ENCODE measurements at regions not wholly inside any gene's neighbourhood (a gene's known extent, or its start where the extent isn't known, plus 50 kb on each side); places are given as distances from the start of the nearest gene placed in this dataset.

GRCh38 chr1:47631411-47631995 is 193.7 kb downstream of the FOXD2 start:
- intact Hi-C loops (cut with DNase I), result no loop called here
- DNase-seq, result no peak
- Histone ChIP-seq H3K27ac (no peak overlapping the region), H3K4me1 (replicated peaks in 1 of 2) (no peaks in the 10 kb centered on the region), H3K4me3 (no peak overlapping the region), H3K27me3 (no peaks in the 10 kb centered on the region), H3K9me3 (replicated peaks in 1 of 3) (no peaks in the 10 kb centered on the region), H3K36me3 (replicated peaks in 1 of 2) (no peaks in the 10 kb centered on the region)
- TF ChIP-seq CTCF (IDR thresholded peaks at IDR 0.05), result no peak
- TF ChIP-seq POLR2A (IDR thresholded peaks at IDR 0.05), result no peak
- WGBS, 4 donors, result 75 to 80% (median 78%) methylated on average over 5 to 17 of the region's 17 CpGs

GRCh38 chr1:47635111-47635510 is 197.3 kb downstream of the FOXD2 start:
- TF ChIP-seq CTCF (IDR thresholded peaks at IDR 0.05), result no peak
- no peak for TF ChIP-seq POLR2A (IDR thresholded peaks at IDR 0.05)
- WGBS, 4 donors, result 79 to 98% (median 87%) methylated on average over 5 of the region's 5 CpGs
- intact Hi-C loops (cut with DNase I), result no loop called here
- H3K36me3 ChIP-seq (replicated peaks in 1 of 2), result no peaks in the 10 kb centered on the region
- H3K27me3 ChIP-seq, result no peaks in the 10 kb centered on the region
- DNase-seq, result no peak
- no peaks in the 10 kb centered on the region for H3K4me1 ChIP-seq (replicated peaks in 1 of 2)
- H3K4me3 ChIP-seq, result no peak overlapping the region
- H3K27ac ChIP-seq, result no peak overlapping the region
- no peaks in the 10 kb centered on the region for H3K9me3 ChIP-seq (replicated peaks in 1 of 3)

GRCh38 chr1:47635597-47635996 is 197.8 kb downstream of the FOXD2 start:
- Histone ChIP-seq H3K4me3 (no peak overlapping the region), H3K36me3 (replicated peaks in 1 of 2) (no peaks in the 10 kb centered on the region), H3K27ac (no peak overlapping the region), H3K9me3 (replicated peaks in 1 of 3) (no peaks in the 10 kb centered on the region), H3K4me1 (replicated peaks in 1 of 2) (no peaks in the 10 kb centered on the region), H3K27me3 (no peaks in the 10 kb centered on the region)
- no peak for TF ChIP-seq CTCF (IDR thresholded peaks at IDR 0.05)
- intact Hi-C loops (cut with DNase I), result no loop called here
- whole genome bisulfite sequencing, 4 donors, result 70 to 84% (median 74%) methylated on average over 2 of the region's 2 CpGs
- no peak for DNase-seq

- no peaks in the 10 kb centered on the region for H3K36me3 ChIP-seq (replicated peaks in 1 of 2)
- intact Hi-C loops (cut with DNase I), result no loop called here
- TF ChIP-seq CTCF (IDR thresholded peaks at IDR 0.05), result no peak
- TF ChIP-seq POLR2A (IDR thresholded peaks at IDR 0.05), result no peak
- H3K9me3 ChIP-seq (replicated peaks in 1 of 3), result no peaks in the 10 kb centered on the region
- H3K4me3 ChIP-seq, result no peak overlapping the region
- DNase-seq, result no peak
- no peaks in the 10 kb centered on the region for H3K27me3 ChIP-seq
- 83 to 98% (median 88%) methylated on average over 6 of the region's 6 CpGs for WGBS, 4 donors
- H3K27ac ChIP-seq, result no peak overlapping the region
- H3K4me1 ChIP-seq (replicated peaks in 1 of 2), result no peaks in the 10 kb centered on the region
These were observed 199.4 kb downstream of the FOXD2 start for GRCh38 chr1:47637111-47637685.
